ENCODE measurements at regions not wholly inside any gene's neighbourhood (a gene's known extent, or its start where the extent isn't known, plus 50 kb on each side); places are given as distances from the start of the nearest gene placed in this dataset.

- ChIA-PET POLR2A (no interaction called here), CTCF (no interaction called here)
- Mint-ChIP-seq H3K9me3 (ENCODE audit: insufficient read depth) (no peaks in the 10 kb centered on the region), H3K36me3 (ENCODE audit: low read depth) (no peaks in the 10 kb centered on the region), H3K4me1 (ENCODE audit: low read depth) (no peaks in the 10 kb centered on the region), H3K27me3 (ENCODE audit: low read depth) (peaks cover 2% of the 10 kb centered on the region), H3K4me3 (no peak overlapping the region), H3K27ac (no peak overlapping the region)
- ATAC-seq = no peak
- no peak for DNase-seq
Measured at GRCh38 chr5:110903966-110904365, 165.2 kb downstream of the SLC25A46 start.

- Mint-ChIP-seq H3K27ac (no peak overlapping the region), H3K27me3 (ENCODE audit: low read depth) (no peaks in the 10 kb centered on the region), H3K36me3 (ENCODE audit: low read depth) (no peaks in the 10 kb centered on the region), H3K4me3 (no peak overlapping the region), H3K9me3 (ENCODE audit: insufficient read depth) (no peaks in the 10 kb centered on the region), H3K4me1 (ENCODE audit: low read depth) (no peaks in the 10 kb centered on the region)
- ATAC-seq (no peak), DNase-seq (no peak)
- POLR2A ChIA-PET = no interaction called here
- CTCF ChIA-PET = no interaction called here
Measured at GRCh38 chr5:110908848-110909247, 162.7 kb upstream of the TSLP start.

- H3K27me3 Mint-ChIP-seq (ENCODE audit: low read depth) = no peaks in the 10 kb centered on the region
- no peak for DNase-seq
- CTCF ChIA-PET = no interaction called here
- H3K4me1 Mint-ChIP-seq (ENCODE audit: low read depth) = no peaks in the 10 kb centered on the region
- ATAC-seq = no peak
- no peak overlapping the region for H3K27ac Mint-ChIP-seq
- H3K9me3 Mint-ChIP-seq (ENCODE audit: insufficient read depth) = no peaks in the 10 kb centered on the region
- no peaks in the 10 kb centered on the region for H3K36me3 Mint-ChIP-seq (ENCODE audit: low read depth)
- POLR2A ChIA-PET = no interaction called here
- no peak overlapping the region for H3K4me3 Mint-ChIP-seq
Measured at GRCh38 chr5:110909415-110909814, 162.1 kb upstream of the TSLP start.

GRCh38 chr5:110909950-110910349 is 161.6 kb upstream of the TSLP start:
- Mint-ChIP-seq H3K4me3 (no peak overlapping the region), H3K9me3 (ENCODE audit: insufficient read depth) (no peaks in the 10 kb centered on the region), H3K27me3 (ENCODE audit: low read depth) (no peaks in the 10 kb centered on the region), H3K36me3 (ENCODE audit: low read depth) (no peaks in the 10 kb centered on the region), H3K4me1 (ENCODE audit: low read depth) (no peaks in the 10 kb centered on the region), H3K27ac (no peak overlapping the region)
- ChIA-PET CTCF (no interaction called here), POLR2A (no interaction called here)
- DNase-seq (no peak), ATAC-seq (no peak)

GRCh38 chr5:110913221-110913620 is 158.3 kb upstream of the TSLP start:
- POLR2A ChIA-PET = no interaction called here

GRCh38 chr5:110916381-110917049 is 155.0 kb upstream of the TSLP start:
- Mint-ChIP-seq H3K36me3 (ENCODE audit: low read depth) (no peaks in the 10 kb centered on the region), H3K27ac (no peak overlapping the region), H3K4me1 (ENCODE audit: low read depth) (no peaks in the 10 kb centered on the region), H3K4me3 (no peak overlapping the region), H3K9me3 (ENCODE audit: insufficient read depth) (no peaks in the 10 kb centered on the region), H3K27me3 (ENCODE audit: low read depth) (no peaks in the 10 kb centered on the region)
- no peak for DNase-seq
- ChIA-PET POLR2A (no interaction called here), CTCF (no interaction called here)
- ATAC-seq = no peak

More at GRCh38 chr5:110913221-110913620, 158.3 kb upstream of the TSLP start:
- CTCF ChIA-PET = no interaction called here
- Mint-ChIP-seq H3K36me3 (ENCODE audit: low read depth) (no peaks in the 10 kb centered on the region), H3K4me1 (ENCODE audit: low read depth) (no peaks in the 10 kb centered on the region), H3K27ac (no peak overlapping the region), H3K4me3 (no peak overlapping the region), H3K27me3 (ENCODE audit: low read depth) (no peaks in the 10 kb centered on the region), H3K9me3 (ENCODE audit: insufficient read depth) (no peaks in the 10 kb centered on the region)
- no peak for ATAC-seq
- DNase-seq = no peak

- POLR2A ChIA-PET = no interaction called here
- H3K27ac Mint-ChIP-seq = no peak overlapping the region
- CTCF ChIA-PET = no interaction called here
- no peaks in the 10 kb centered on the region for H3K27me3 Mint-ChIP-seq (ENCODE audit: low read depth)
- DNase-seq (no peak), ATAC-seq (no peak)
- no peaks in the 10 kb centered on the region for H3K36me3 Mint-ChIP-seq (ENCODE audit: low read depth)
- no peak overlapping the region for H3K4me3 Mint-ChIP-seq
- H3K4me1 Mint-ChIP-seq (ENCODE audit: low read depth) = no peaks in the 10 kb centered on the region
- H3K9me3 Mint-ChIP-seq (ENCODE audit: insufficient read depth) = no peaks in the 10 kb centered on the region
Measured at GRCh38 chr5:110917161-110917875, 154.2 kb upstream of the TSLP start.

- ATAC-seq (no peak), DNase-seq (no peak)
- Mint-ChIP-seq H3K9me3 (ENCODE audit: insufficient read depth) (no peaks in the 10 kb centered on the region), H3K4me3 (no peak overlapping the region), H3K27me3 (ENCODE audit: low read depth) (peaks cover 2% of the 10 kb centered on the region), H3K36me3 (ENCODE audit: low read depth) (no peaks in the 10 kb centered on the region), H3K27ac (no peak overlapping the region), H3K4me1 (ENCODE audit: low read depth) (no peaks in the 10 kb centered on the region)
- POLR2A ChIA-PET = no interaction called here
- CTCF ChIA-PET = no interaction called here
Measured at GRCh38 chr5:110918683-110919082, 152.8 kb upstream of the TSLP start.

- POLR2A ChIA-PET = no interaction called here
- no peak overlapping the region for H3K4me3 Mint-ChIP-seq
- no peaks in the 10 kb centered on the region for H3K9me3 Mint-ChIP-seq (ENCODE audit: insufficient read depth)
- no peaks in the 10 kb centered on the region for H3K4me1 Mint-ChIP-seq (ENCODE audit: low read depth)
- CTCF ChIA-PET = no interaction called here
- ATAC-seq = no peak
- no peaks in the 10 kb centered on the region for H3K36me3 Mint-ChIP-seq (ENCODE audit: low read depth)
- H3K27me3 Mint-ChIP-seq (ENCODE audit: low read depth) = peaks cover 6% of the 10 kb centered on the region
- DNase-seq = no peak
- no peak overlapping the region for H3K27ac Mint-ChIP-seq
Measured at GRCh38 chr5:110923971-110924370, 147.5 kb upstream of the TSLP start.

- Mint-ChIP-seq H3K4me3 (no peak overlapping the region), H3K36me3 (ENCODE audit: low read depth) (no peaks in the 10 kb centered on the region), H3K4me1 (ENCODE audit: low read depth) (no peaks in the 10 kb centered on the region), H3K9me3 (ENCODE audit: insufficient read depth) (no peaks in the 10 kb centered on the region), H3K27ac (no peak overlapping the region), H3K27me3 (ENCODE audit: low read depth) (peaks cover 6% of the 10 kb centered on the region)
- ChIA-PET POLR2A (no interaction called here), CTCF (no interaction called here)
- no peak for ATAC-seq
- no peak for DNase-seq
Measured at GRCh38 chr5:110925398-110925797, 146.1 kb upstream of the TSLP start.

- Mint-ChIP-seq H3K27ac (no peak overlapping the region), H3K4me3 (no peak overlapping the region), H3K4me1 (ENCODE audit: low read depth) (no peaks in the 10 kb centered on the region), H3K36me3 (ENCODE audit: low read depth) (no peaks in the 10 kb centered on the region), H3K9me3 (ENCODE audit: insufficient read depth) (no peaks in the 10 kb centered on the region), H3K27me3 (ENCODE audit: low read depth) (peaks cover 6% of the 10 kb centered on the region)
- ATAC-seq = no peak
- no peak for DNase-seq
- ChIA-PET CTCF (no interaction called here), POLR2A (no interaction called here)
Measured at GRCh38 chr5:110925916-110926315, 145.6 kb upstream of the TSLP start.

- ChIA-PET CTCF (no interaction called here), POLR2A (no interaction called here)
- DNase-seq = no peak
- Mint-ChIP-seq H3K4me3 (no peak overlapping the region), H3K27me3 (ENCODE audit: low read depth) (peaks cover 7% of the 10 kb centered on the region), H3K36me3 (ENCODE audit: low read depth) (no peaks in the 10 kb centered on the region), H3K27ac (no peak overlapping the region), H3K4me1 (ENCODE audit: low read depth) (no peaks in the 10 kb centered on the region), H3K9me3 (ENCODE audit: insufficient read depth) (no peaks in the 10 kb centered on the region)
- no peak for ATAC-seq
Measured at GRCh38 chr5:110932755-110933488, 138.6 kb upstream of the TSLP start.
